K562 (cell line): ENCODE measurements at regions not wholly inside any gene's neighbourhood (a gene's known extent, or its start where the extent isn't known, plus 50 kb on each side); places are given as distances from the start of the nearest gene placed in this dataset.

Experiments
- ATAC-seq: fragments of 200-7000 bp; cut with Tn5 transposase; 3 replicates; pipeline ENCODE4 v1.9.1; 2020; ENCODE audit warnings: moderate library complexity
- BruUV-seq: library from RNA; stranded (reverse); fragments of 400-500 nt; replicated peaks from 2 replicates; lab custom pipeline; 2021; lab: Mats Ljungman, UMichigan
- CTCF ChIA-PET: fragments of 300-600 bp; formaldehyde crosslinking; extraction: SDS; loops from one replicate; lab custom pipeline; 2021; ENCODE audit warnings: low intra/inter-chr PET ratio; lab: Yijun Ruan, JAX
- POLR2A ChIA-PET: fragments of 300-600, 350-650 bp; sonication (Branson Sonifier 250); formaldehyde crosslinking; extraction: SDS; loops from one replicate; lab custom pipeline; 2021; ENCODE audit warnings: antibody characterized with exemption, inconsistent platforms; lab: Yijun Ruan, JAX
- DNase-seq, 4 experiments: peaks; one replicate each; pipeline versions ENCODE4 v3.0.0 to v3.0.0-alpha.2; 2011 to 2018; ENCODE audit warnings: low spot score in 3 of 4, mixed read lengths in 3 of 4; ENCODE audit errors: extremely low read depth in 1 of 4
- FAIRE-seq: peaks from 2 replicates; lab custom pipeline; 2011; peaks lifted over from hg19 to GRCh38; lab: Jason Lieb, UNC
- H2AFZ ChIP-seq: 2 replicates; pipeline ENCODE4 v1.6.0; 2011; ENCODE audit warnings: low read depth, low read length, control low read depth, inconsistent platforms
- H3K27ac ChIP-seq: fragments of 200-600 bp; 3 replicates; pipeline ENCODE4 v1.8.0; 2011; ENCODE audit warnings: low read depth, mild to moderate bottlenecking, control low read depth, inconsistent platforms, low read length, moderate library complexity, mixed read lengths; ENCODE audit errors: extremely low read depth
- H3K27me3 ChIP-seq, 2 experiments: fragments of 300-600 bp in 1 of 2; 2 replicates in 1 of 2; 3 replicates in 1 of 2; pipeline versions ENCODE4 v1.6.0 to v1.8.0; 2011; ENCODE audit warnings: inconsistent platforms in 2 of 2, low read length in 2 of 2, mild to moderate bottlenecking in 1 of 2, mixed read lengths in 1 of 2, moderate library complexity in 1 of 2; ENCODE audit not compliant: control insufficient read depth in 2 of 2, insufficient read depth in 2 of 2
- H3K36me3 ChIP-seq: fragments of 300-600 bp; 3 replicates; pipeline ENCODE4 v1.8.0; 2011; ENCODE audit warnings: mild to moderate bottlenecking, low read length, inconsistent platforms; ENCODE audit not compliant: control insufficient read depth, insufficient read depth
- H3K4me1 ChIP-seq, 2 experiments: fragments of 200-600 bp in 1 of 2; replicated peaks in 1 of 2; 2 replicates in 1 of 2; 3 replicates in 1 of 2; pipeline versions ENCODE4 v1.5.1 to v1.8.0; 2011; ENCODE audit warnings: inconsistent platforms in 2 of 2, low read length in 2 of 2, mild to moderate bottlenecking in 1 of 2, mixed read lengths in 1 of 2, moderate library complexity in 1 of 2; ENCODE audit not compliant: control insufficient read depth in 2 of 2, insufficient read depth in 2 of 2
- H3K4me2 ChIP-seq: 2 replicates; pipeline ENCODE4 v1.6.1; 2011; ENCODE audit warnings: low read length, control low read depth, inconsistent platforms, mixed read lengths; ENCODE audit not compliant: insufficient read depth
- H3K4me3 ChIP-seq: fragments of 200-600 bp; sonication (generic), shearing (Covaris generic); 2 replicates; pipeline ENCODE4 v1.5.1; 2016; ENCODE audit warnings: control low read depth, inconsistent platforms
- H3K79me2 ChIP-seq: fragments of 200-600 bp; 3 replicates; pipeline ENCODE4 v1.8.0; 2011; ENCODE audit warnings: low read length, inconsistent platforms; ENCODE audit not compliant: control insufficient read depth, insufficient read depth
- H3K9ac ChIP-seq, 2 experiments: 2 replicates each; pipeline versions ENCODE4 v1.6.0 to v1.6.1; 2011; ENCODE audit warnings: low read depth in 2 of 2, low read length in 2 of 2, control low read depth in 1 of 2, inconsistent platforms in 1 of 2, mild to moderate bottlenecking in 1 of 2, mixed read lengths in 1 of 2; ENCODE audit not compliant: insufficient read depth in 1 of 2
- H3K9me1 ChIP-seq: one replicate; pipeline ENCODE4 v1.6.0; 2011; ENCODE audit warnings: inconsistent platforms, mild to moderate bottlenecking, low read length, moderate library complexity; ENCODE audit not compliant: control insufficient read depth, insufficient read depth
- H3K9me3 ChIP-seq: replicated peaks from 2 replicates; pipeline ENCODE4 v1.5.1; 2011; ENCODE audit warnings: low read depth, low read length, inconsistent platforms; ENCODE audit not compliant: control insufficient read depth, insufficient read depth
- H4K20me1 ChIP-seq: replicated peaks from 2 replicates; pipeline ENCODE4 v1.6.1; 2011; ENCODE audit warnings: low read length, inconsistent platforms, mixed read lengths; ENCODE audit not compliant: control insufficient read depth, insufficient read depth
- FOXJ3 ChIP-seq: sonication (generic); formaldehyde crosslinking; IDR thresholded peaks from 2 replicates; pipeline ENCODE4 v1.4.0; 2020; ENCODE audit warnings: mild to moderate bottlenecking, missing genetic modification reagents
- HMGN3 ChIP-seq: IDR thresholded peaks from 2 replicates; pipeline ENCODE4 v1.6.1; 2011; ENCODE audit warnings: borderline replicate concordance, low read depth, mild to moderate bottlenecking, mixed read lengths, low read length; ENCODE audit not compliant: insufficient read length; ENCODE audit errors: extremely low read depth
- MCM2 ChIP-seq: fragments of 450-650 bp; IDR thresholded peaks from 2 replicates; pipeline ENCODE4 v1.6.1; 2017; ENCODE audit warnings: low read depth, mild to moderate bottlenecking
- PYGO2 ChIP-seq: fragments of 450-650 bp; IDR thresholded peaks from 2 replicates; pipeline ENCODE4 v1.6.1; 2016; ENCODE audit warnings: mild to moderate bottlenecking, missing genetic modification characterization, moderate library complexity, missing compliant biosample characterization
- ZNF133 ChIP-seq: fragments of 250-450 bp; sonication (Bioruptor Pico); IDR thresholded peaks from 2 replicates; pipeline ENCODE4 v1.4.0; 2020; ENCODE audit warnings: mild to moderate bottlenecking
- ZNF134 ChIP-seq: fragments of 250-450 bp; sonication (Bioruptor Pico); conservative IDR thresholded peaks from 2 replicates; pipeline ENCODE4 v1.4.0; 2020
- WGBS: fragments of 100-300 bp; shearing (Covaris generic); methylation state at CpG from one replicate; pipeline ENCODE4 v1.1.6; 2016; ENCODE audit warnings: low coverage, mixed read lengths; ENCODE audit not compliant: insufficient coverage; ENCODE audit errors: missing lambda C conversion rate; 5-methylcytosine and 5-hydroxymethylcytosine counted together
- in situ Hi-C: fragments of 300-500 bp; cut with MboI; formaldehyde crosslinking; loops from 4 replicates; pipeline ENCODE4 v1.15.0; 2018; ENCODE audit warnings: inconsistent platforms, mixed read lengths
- intact Hi-C: fragments of 100-400 bp; cut with micrococcal nuclease; formaldehyde crosslinking; loops from 2 replicates; pipeline ENCODE4 v1.14.2; 2022
- TF ChIP-seq, protein P1 (sequence below): sonication (generic); formaldehyde crosslinking; IDR thresholded peaks from 2 replicates; pipeline ENCODE4 v1.8.0; 2022; ENCODE audit warnings: mild to moderate bottlenecking, missing genetic modification reagents

DNA sequence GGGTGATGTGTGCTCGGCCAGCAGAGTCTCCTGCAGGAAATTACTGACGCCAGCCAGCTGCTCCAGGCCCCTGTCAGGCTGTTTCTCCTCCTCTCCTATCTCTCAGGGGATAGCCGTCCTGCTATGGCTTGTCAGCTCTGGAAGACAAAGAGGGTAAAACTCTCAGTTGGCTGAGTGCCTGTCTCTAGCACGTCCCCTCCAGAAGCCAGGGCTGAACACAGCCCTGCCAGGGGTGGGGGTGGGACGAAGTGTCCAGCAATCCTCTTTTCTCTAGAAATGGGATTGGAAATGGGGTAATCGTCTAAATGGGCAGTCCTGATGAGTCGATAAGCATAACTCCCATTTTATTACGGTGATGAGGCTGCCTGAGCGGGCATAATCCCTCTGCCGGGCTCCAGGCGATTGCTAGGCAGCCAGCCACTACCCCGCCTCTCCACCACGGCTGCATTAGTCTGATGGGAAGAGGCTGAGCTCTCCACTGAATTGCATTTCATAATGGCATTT lies 89.1 kb upstream of the GNAO1 start:
- no peak for DNase-seq
- no peak overlapping the region for H3K27ac ChIP-seq
- intact Hi-C loops (no loop called here), in situ Hi-C loops (no loop called here)
- H3K4me3 ChIP-seq: no peak overlapping the region
- no TSS peak for BruUV-seq
- FAIRE-seq: no peak
- no peaks in the 10 kb centered on the region for H3K79me2 ChIP-seq
- H3K4me2 ChIP-seq: no peak overlapping the region
- TF ChIP-seq ZNF133 (no peak), HMGN3 (no peak), MCM2 (no peak), FOXJ3 (no peak), ZNF134 (CRISPR knock-in tag) (no peak), PYGO2 (tag) (no peak)
- TF ChIP-seq, protein P1, sequence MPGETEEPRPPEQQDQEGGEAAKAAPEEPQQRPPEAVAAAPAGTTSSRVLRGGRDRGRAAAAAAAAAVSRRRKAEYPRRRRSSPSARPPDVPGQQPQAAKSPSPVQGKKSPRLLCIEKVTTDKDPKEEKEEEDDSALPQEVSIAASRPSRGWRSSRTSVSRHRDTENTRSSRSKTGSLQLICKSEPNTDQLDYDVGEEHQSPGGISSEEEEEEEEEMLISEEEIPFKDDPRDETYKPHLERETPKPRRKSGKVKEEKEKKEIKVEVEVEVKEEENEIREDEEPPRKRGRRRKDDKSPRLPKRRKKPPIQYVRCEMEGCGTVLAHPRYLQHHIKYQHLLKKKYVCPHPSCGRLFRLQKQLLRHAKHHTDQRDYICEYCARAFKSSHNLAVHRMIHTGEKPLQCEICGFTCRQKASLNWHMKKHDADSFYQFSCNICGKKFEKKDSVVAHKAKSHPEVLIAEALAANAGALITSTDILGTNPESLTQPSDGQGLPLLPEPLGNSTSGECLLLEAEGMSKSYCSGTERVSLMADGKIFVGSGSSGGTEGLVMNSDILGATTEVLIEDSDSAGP: no peak
- WGBS: 2% methylated on average over 10 of the region's 13 CpGs
- H4K20me1 ChIP-seq: no peaks in the 10 kb centered on the region
- H3K36me3 ChIP-seq: no peaks in the 10 kb centered on the region
- CTCF ChIA-PET: no interaction called here
- no peaks in the 10 kb centered on the region for H3K9me3 ChIP-seq
- no peaks in the 10 kb centered on the region for H3K4me1 ChIP-seq
- no peak overlapping the region for H2AFZ ChIP-seq
- no peak overlapping the region for H3K9ac ChIP-seq
- no peaks in the 10 kb centered on the region for H3K9me1 ChIP-seq
- POLR2A ChIA-PET: no interaction called here
- ATAC-seq: no peak
- H3K27me3 ChIP-seq: peaks cover 0 to 2% of the 10 kb centered on the region in 2 experiments; a peak in 2 of 5 replicates
